ENCODE measurements at regions not wholly inside any gene's neighbourhood (a gene's known extent, or its start where the extent isn't known, plus 50 kb on each side); places are given as distances from the start of the nearest gene placed in this dataset.

GRCh38 chr4:79155336-79155735, 170.5 kb downstream of the NAA11 start:
- TF ChIP-seq CTCF (IDR thresholded peaks at IDR 0.05) (no peak), REST (IDR thresholded peaks at IDR 0.05; ENCODE audit: insufficient read depth in 1 of 2, low read depth in 2 of 2, low read length in 1 of 2) (no peak), POLR2AphosphoS5 (IDR thresholded peaks at IDR 0.05; ENCODE audit: low read depth, low read length) (no peak), SIN3A (IDR thresholded peaks at IDR 0.05; ENCODE audit: borderline replicate concordance, insufficient read depth, low read depth, low read length) (no peak), TCF7L2 (IDR thresholded peaks at IDR 0.05; ENCODE audit: low read depth, low read length) (no peak)

Measured in Panc1 (cell line).